GM12865 (cell line): ENCODE measurements at regions not wholly inside any gene's neighbourhood (a gene's known extent, or its start where the extent isn't known, plus 50 kb on each side); places are given as distances from the start of the nearest gene placed in this dataset.

ENCODE experiments used
- DNase-seq: peaks from one replicate; pipeline ENCODE4 v3.0.0; 2010; ENCODE audit warnings: low read depth
- H3K4me3 ChIP-seq: 2 replicates; pipeline ENCODE4 v1.5.1; 2011; ENCODE audit warnings: mild to moderate bottlenecking, low read depth, low read length, control low read depth
- CTCF ChIP-seq: IDR thresholded peaks from 2 replicates; pipeline ENCODE4 v1.5.1; 2011; ENCODE audit warnings: low read length, control low read depth, low read depth, inconsistent platforms; ENCODE audit not compliant: insufficient read depth; ENCODE audit errors: missing control alignments

GRCh38 chr2:120593921-120594686, 141.6 kb upstream of the GLI2 start:
- DNase-seq, result no peak
- no peak for TF ChIP-seq CTCF
- no peak overlapping the region for H3K4me3 ChIP-seq

DNA sequence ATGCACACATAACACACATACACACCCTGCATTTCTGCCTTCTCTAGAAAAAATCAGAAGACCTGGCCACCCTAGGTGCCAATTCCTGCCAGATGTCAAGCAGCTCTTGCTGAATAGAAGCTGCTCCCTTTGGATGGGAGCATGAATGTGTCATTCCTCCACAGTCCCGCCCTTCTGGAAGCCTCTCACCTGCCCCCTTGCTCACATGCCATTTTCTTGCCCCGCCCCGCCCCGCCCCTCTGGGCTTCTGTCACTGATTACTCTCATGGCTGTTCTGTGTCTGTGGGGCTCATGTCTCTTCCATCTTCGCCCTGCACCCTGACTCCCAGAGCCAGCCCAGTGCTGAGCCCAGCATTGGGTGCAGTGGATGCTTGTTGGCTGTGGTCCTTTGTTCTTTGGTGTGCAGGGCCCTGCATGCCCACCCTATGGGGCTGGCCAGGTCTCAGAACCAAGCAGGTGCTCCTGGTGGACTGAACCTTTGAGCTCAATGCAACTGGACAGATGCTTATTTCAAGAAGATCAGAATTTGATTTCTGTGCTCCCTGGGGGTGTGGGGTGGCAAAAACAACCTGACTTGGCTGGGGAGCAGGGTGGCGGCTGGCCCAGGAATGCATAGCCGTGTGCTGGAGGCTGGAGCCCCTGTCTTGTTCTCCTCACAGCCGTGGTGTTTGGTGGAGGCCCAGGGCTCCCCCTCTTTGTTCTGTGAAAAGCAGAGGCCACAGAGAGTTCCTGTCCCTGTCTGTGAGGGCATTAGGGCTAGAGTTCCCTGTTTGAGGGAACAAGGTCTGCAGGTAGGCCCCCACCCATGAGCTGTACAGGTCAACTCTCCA, 140.6 kb upstream of the GLI2 start:
- TF ChIP-seq CTCF, result no peak
- H3K4me3 ChIP-seq, result no peak overlapping the region
- no peak for DNase-seq

DNA sequence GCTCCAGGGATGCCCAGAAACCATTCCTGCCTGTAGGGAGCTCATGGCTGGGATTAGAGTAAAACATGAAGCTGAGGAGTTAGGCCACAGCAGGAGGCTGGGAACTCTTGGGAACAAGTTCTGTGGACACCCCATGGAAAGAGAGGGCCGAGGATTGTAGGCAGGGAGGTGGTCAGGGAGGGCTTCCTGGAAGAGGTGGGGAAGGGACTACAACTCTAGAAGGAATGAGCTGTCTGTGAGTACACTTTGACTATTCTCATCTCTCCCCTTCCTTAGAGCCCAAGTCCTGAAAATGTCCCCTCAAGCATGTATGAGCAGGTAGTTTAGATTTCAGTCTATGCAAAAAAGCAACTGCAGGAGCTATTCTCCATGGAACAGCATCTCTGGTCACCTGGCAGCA, 139.9 kb upstream of the GLI2 start:
- H3K4me3 ChIP-seq, result no peak overlapping the region
- no peak for DNase-seq
- no peak for TF ChIP-seq CTCF

GRCh38 chr2:120596191-120596811, 139.4 kb upstream of the GLI2 start:
- no peak overlapping the region for H3K4me3 ChIP-seq
- TF ChIP-seq CTCF, result no peak

GRCh38 chr2:120596990-120597594, 138.6 kb upstream of the GLI2 start:
- DNase-seq, result no peak
- no peak overlapping the region for H3K4me3 ChIP-seq
- no peak for TF ChIP-seq CTCF

More at GRCh38 chr2:120596191-120596811, 139.4 kb upstream of the GLI2 start:
- no peak for DNase-seq

- TF ChIP-seq CTCF, result no peak
- no peak overlapping the region for H3K4me3 ChIP-seq
- no peak for DNase-seq
Measured at GRCh38 chr2:120597595-120598193, 138.0 kb upstream of the GLI2 start.
